H9 (cell line): ENCODE measurements at regions not wholly inside any gene's neighbourhood (a gene's known extent, or its start where the extent isn't known, plus 50 kb on each side); places are given as distances from the start of the nearest gene placed in this dataset.

ENCODE experiments used
- DNase-seq: peaks from one replicate; pipeline ENCODE4 v3.0.0-alpha.2; 2017
- H2AFZ ChIP-seq: one replicate; pipeline ENCODE4 v1.6.1; 2013; ENCODE audit warnings: mild to moderate bottlenecking, low read length, control low read depth, moderate library complexity
- H2AK5ac ChIP-seq: 2 replicates; pipeline ENCODE4 v1.6.1; 2013; ENCODE audit warnings: low read length, control low read depth, mixed read lengths; ENCODE audit not compliant: insufficient read length
- H2BK120ac ChIP-seq: one replicate; pipeline ENCODE4 v1.6.1; 2013; ENCODE audit warnings: low read depth, mild to moderate bottlenecking, low read length, control low read depth, inconsistent platforms; ENCODE audit not compliant: poor library complexity, severe bottlenecking
- H2BK12ac ChIP-seq: 2 replicates; pipeline ENCODE4 v1.6.1; 2013; ENCODE audit warnings: low read length, control low read depth, mixed read lengths, low read depth; ENCODE audit not compliant: insufficient read length
- H2BK15ac ChIP-seq: 2 replicates; pipeline ENCODE4 v1.6.1; 2013; ENCODE audit warnings: low read depth, low read length, control low read depth
- H2BK20ac ChIP-seq: one replicate; pipeline ENCODE4 v1.6.1; 2013; ENCODE audit warnings: low read depth, mild to moderate bottlenecking, low read length, control low read depth, inconsistent platforms; ENCODE audit not compliant: poor library complexity, severe bottlenecking
- H2BK5ac ChIP-seq: 2 replicates; pipeline ENCODE4 v1.6.1; 2013; ENCODE audit warnings: low read length, control low read depth, mixed read lengths; ENCODE audit not compliant: insufficient read length
- H3K14ac ChIP-seq: 2 replicates; pipeline ENCODE4 v1.6.1; 2013; ENCODE audit warnings: low read length, control low read depth; ENCODE audit not compliant: insufficient read depth
- H3K18ac ChIP-seq: 2 replicates; pipeline ENCODE4 v1.6.1; 2013; ENCODE audit warnings: low read depth, mild to moderate bottlenecking, mixed read lengths, low read length, control low read depth; ENCODE audit not compliant: insufficient read length
- H3K23ac ChIP-seq: 2 replicates; pipeline ENCODE4 v1.6.1; 2013; ENCODE audit warnings: low read length, control low read depth, mixed read lengths, low read depth; ENCODE audit not compliant: insufficient read length
- H3K23me2 ChIP-seq: 2 replicates; pipeline ENCODE4 v1.6.1; 2013; ENCODE audit warnings: low read depth, mild to moderate bottlenecking, mixed read lengths, low read length, control low read depth; ENCODE audit not compliant: insufficient read length, poor library complexity, severe bottlenecking
- H3K27ac ChIP-seq: 2 replicates; pipeline ENCODE4 v1.5.1; 2013; ENCODE audit warnings: low read length, control low read depth, mixed read lengths, low read depth; ENCODE audit not compliant: insufficient read length
- H3K27me3 ChIP-seq: 2 replicates; pipeline ENCODE4 v1.6.1; 2013; ENCODE audit warnings: low read length, control low read depth, inconsistent platforms; ENCODE audit not compliant: insufficient read depth
- H3K4ac ChIP-seq: 2 replicates; pipeline ENCODE4 v1.6.1; 2013; ENCODE audit warnings: low read depth, mild to moderate bottlenecking, control low read depth, inconsistent platforms, low read length, moderate library complexity
- H3K4me1 ChIP-seq: 2 replicates; pipeline ENCODE4 v1.6.1; 2013; ENCODE audit warnings: low read length, control low read depth, inconsistent platforms; ENCODE audit not compliant: insufficient read depth
- H3K4me2 ChIP-seq: 2 replicates; pipeline ENCODE4 v1.6.1; 2013; ENCODE audit warnings: low read length, control low read depth, mixed read lengths; ENCODE audit not compliant: insufficient read length, insufficient read depth
- H3K56ac ChIP-seq: 2 replicates; pipeline ENCODE4 v1.6.1; 2013; ENCODE audit warnings: low read depth, mild to moderate bottlenecking, mixed read lengths, low read length, control low read depth; ENCODE audit not compliant: insufficient read length
- H3K79me1 ChIP-seq: 2 replicates; pipeline ENCODE4 v1.6.1; 2013; ENCODE audit warnings: low read depth, mild to moderate bottlenecking, moderate library complexity, low read length, control low read depth, inconsistent platforms; ENCODE audit not compliant: insufficient read depth, poor library complexity, severe bottlenecking
- H3K79me2 ChIP-seq: 2 replicates; pipeline ENCODE4 v1.6.1; 2013; ENCODE audit warnings: low read length, control low read depth, inconsistent platforms; ENCODE audit not compliant: insufficient read depth
- H3K9ac ChIP-seq: 2 replicates; pipeline ENCODE4 v1.6.1; 2013; ENCODE audit warnings: low read length, control low read depth, mixed read lengths; ENCODE audit not compliant: insufficient read length; ENCODE audit errors: extremely low read depth
- H3K9me3 ChIP-seq: one replicate; pipeline ENCODE4 v1.6.1; 2013; ENCODE audit warnings: low read depth, low read length, inconsistent platforms; ENCODE audit not compliant: control insufficient read depth
- H3T11ph ChIP-seq: one replicate; pipeline ENCODE4 v1.6.1; 2013; ENCODE audit warnings: mild to moderate bottlenecking, low read length, control low read depth, inconsistent platforms
- H4K20me1 ChIP-seq: one replicate; pipeline ENCODE4 v1.6.1; 2013; ENCODE audit not compliant: control insufficient read depth, insufficient read length, insufficient read depth
- H4K5ac ChIP-seq: 2 replicates; pipeline ENCODE4 v1.6.1; 2013; ENCODE audit warnings: low read depth, mild to moderate bottlenecking, mixed read lengths, low read length, control low read depth; ENCODE audit not compliant: insufficient read length
- H4K8ac ChIP-seq: replicated peaks from 2 replicates; pipeline ENCODE4 v1.6.1; 2013; ENCODE audit warnings: low read length, control low read depth, mixed read lengths, low read depth; ENCODE audit not compliant: insufficient read length
- H4K91ac ChIP-seq: 2 replicates; pipeline ENCODE4 v1.6.1; 2013; ENCODE audit warnings: low read depth, mild to moderate bottlenecking, moderate library complexity, mixed read lengths, low read length, control low read depth; ENCODE audit not compliant: insufficient read length
- H3K27ac Mint-ChIP-seq, 3 experiments: 2 replicates in 2 of 3; 3 replicates in 1 of 3; pipeline ENCODE4 v1.8.0; 2020 to 2021; ENCODE audit warnings: mixed read lengths in 3 of 3, mild to moderate bottlenecking in 1 of 3, moderate library complexity in 1 of 3
- H3K27me3 Mint-ChIP-seq: 2 replicates; pipeline ENCODE4 v1.8.0; 2021; ENCODE audit warnings: low read depth, mild to moderate bottlenecking, moderate library complexity, mixed read lengths
- H3K36me3 Mint-ChIP-seq, 3 experiments: 2 replicates in 2 of 3; 3 replicates in 1 of 3; pipeline ENCODE4 v1.8.0; 2020 to 2021; ENCODE audit warnings: low read depth in 3 of 3, mixed read lengths in 3 of 3; ENCODE audit not compliant: insufficient read depth in 1 of 3
- H3K4me1 Mint-ChIP-seq, 2 experiments: 2 replicates each; pipeline ENCODE4 v1.8.0; 2020; ENCODE audit warnings: mixed read lengths in 2 of 2
- H3K4me3 Mint-ChIP-seq, 2 experiments: 2 replicates in 1 of 2; 3 replicates in 1 of 2; pipeline ENCODE4 v1.8.0; 2020 to 2021; ENCODE audit warnings: mild to moderate bottlenecking in 2 of 2, mixed read lengths in 2 of 2, moderate library complexity in 1 of 2
- H3K9me3 Mint-ChIP-seq, 2 experiments: 2 replicates in 1 of 2; 3 replicates in 1 of 2; pipeline ENCODE4 v1.8.0; 2020; ENCODE audit warnings: mild to moderate bottlenecking in 2 of 2, mixed read lengths in 2 of 2, moderate library complexity in 1 of 2
- WGBS: extraction: QIAGEN DNeasy Blood & Tissue Kit; methylation state at CpG from one replicate; pipeline ENCODE4 v1.1.7; 2013; ENCODE audit warnings: missing lambda C conversion rate, low lambda C conversion rate, mixed read lengths; ENCODE audit not compliant: insufficient read length; ENCODE audit errors: extremely low coverage; 5-methylcytosine and 5-hydroxymethylcytosine counted together
- TF ChIP-seq, protein P1 (sequence below): fragments of 200-600 bp; sonication (generic); conservative IDR thresholded peaks from 3 replicates; pipeline ENCODE4 v1.8.0; 2021; ENCODE audit warnings: antibody characterized with exemption, mild to moderate bottlenecking

DNA sequence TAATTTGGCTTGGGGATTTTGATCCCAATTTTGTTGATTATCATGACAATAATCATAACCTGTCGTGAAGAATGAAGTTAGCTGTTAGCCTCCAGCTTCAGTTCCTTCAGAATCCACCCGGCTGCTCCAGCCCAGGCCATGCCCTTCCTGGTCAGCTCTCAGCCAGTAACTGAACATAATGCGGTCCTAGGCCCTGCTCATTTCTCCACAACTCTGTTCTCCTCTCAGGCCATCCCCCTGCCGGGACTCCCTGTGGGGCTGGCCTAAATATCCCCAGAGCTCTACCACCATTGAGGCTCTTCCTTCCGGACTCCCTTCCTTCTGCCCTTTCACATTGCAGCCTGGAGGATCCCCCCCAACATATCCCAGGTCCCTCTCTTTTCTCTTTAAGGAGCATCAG is 833.4 kb upstream of the GOT2 start:
- no peak overlapping the region for H4K5ac ChIP-seq
- H3K4me3 Mint-ChIP-seq: no peak overlapping the region

More for the DNA sequence above, 833.4 kb upstream of the GOT2 start:
- Histone ChIP-seq H2AFZ (no peak overlapping the region), H4K91ac (no peak overlapping the region), H3K56ac (no peak overlapping the region), H3K4me1 (peaks cover 4% of the 10 kb centered on the region; the same call in 1 of the 2 replicates), H2BK5ac (no peak overlapping the region), H2BK12ac (no peak overlapping the region), H3K14ac (no peak overlapping the region), H4K20me1 (no peaks in the 10 kb centered on the region), H3K4me2 (no peak overlapping the region), H3K23ac (no peak overlapping the region), H2BK120ac (no peak overlapping the region), H2BK15ac (no peak overlapping the region), H3K79me2 (no peaks in the 10 kb centered on the region), H4K8ac (no peak overlapping the region), H3K23me2 (no peaks in the 10 kb centered on the region), H3K27me3 (no peaks in the 10 kb centered on the region), H3T11ph (no peak overlapping the region), H3K27ac (no peak overlapping the region), H2BK20ac (no peak overlapping the region), H3K79me1 (no peaks in the 10 kb centered on the region), H3K9ac (no peak overlapping the region), H3K9me3 (no peaks in the 10 kb centered on the region), H3K18ac (no peak overlapping the region), H2AK5ac (no peak overlapping the region), H3K4ac (no peak overlapping the region)
- Mint-ChIP-seq H3K36me3 (no peaks in the 10 kb centered on the region), H3K9me3 (no peaks in the 10 kb centered on the region), H3K27me3 (no peaks in the 10 kb centered on the region), H3K4me1 (peaks cover 10 to 15% of the 10 kb centered on the region in 2 experiments), H3K27ac (no peak overlapping the region)
- WGBS: no CpG with 5 or more reads among the region's 5 CpGs
- TF ChIP-seq, protein P1, sequence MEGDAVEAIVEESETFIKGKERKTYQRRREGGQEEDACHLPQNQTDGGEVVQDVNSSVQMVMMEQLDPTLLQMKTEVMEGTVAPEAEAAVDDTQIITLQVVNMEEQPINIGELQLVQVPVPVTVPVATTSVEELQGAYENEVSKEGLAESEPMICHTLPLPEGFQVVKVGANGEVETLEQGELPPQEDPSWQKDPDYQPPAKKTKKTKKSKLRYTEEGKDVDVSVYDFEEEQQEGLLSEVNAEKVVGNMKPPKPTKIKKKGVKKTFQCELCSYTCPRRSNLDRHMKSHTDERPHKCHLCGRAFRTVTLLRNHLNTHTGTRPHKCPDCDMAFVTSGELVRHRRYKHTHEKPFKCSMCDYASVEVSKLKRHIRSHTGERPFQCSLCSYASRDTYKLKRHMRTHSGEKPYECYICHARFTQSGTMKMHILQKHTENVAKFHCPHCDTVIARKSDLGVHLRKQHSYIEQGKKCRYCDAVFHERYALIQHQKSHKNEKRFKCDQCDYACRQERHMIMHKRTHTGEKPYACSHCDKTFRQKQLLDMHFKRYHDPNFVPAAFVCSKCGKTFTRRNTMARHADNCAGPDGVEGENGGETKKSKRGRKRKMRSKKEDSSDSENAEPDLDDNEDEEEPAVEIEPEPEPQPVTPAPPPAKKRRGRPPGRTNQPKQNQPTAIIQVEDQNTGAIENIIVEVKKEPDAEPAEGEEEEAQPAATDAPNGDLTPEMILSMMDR: no peak
- DNase-seq: no peak
